NCI-H526 treated with DMSO at 0.1 percent for 48 hours (cell line): ENCODE measurements at regions not wholly inside any gene's neighbourhood (a gene's known extent, or its start where the extent isn't known, plus 50 kb on each side); places are given as distances from the start of the nearest gene placed in this dataset.

Experiments used
- DNase-seq: peaks from one replicate; lab custom pipeline; 2025; lab: John Stamatoyannopoulos, UW

DNA sequence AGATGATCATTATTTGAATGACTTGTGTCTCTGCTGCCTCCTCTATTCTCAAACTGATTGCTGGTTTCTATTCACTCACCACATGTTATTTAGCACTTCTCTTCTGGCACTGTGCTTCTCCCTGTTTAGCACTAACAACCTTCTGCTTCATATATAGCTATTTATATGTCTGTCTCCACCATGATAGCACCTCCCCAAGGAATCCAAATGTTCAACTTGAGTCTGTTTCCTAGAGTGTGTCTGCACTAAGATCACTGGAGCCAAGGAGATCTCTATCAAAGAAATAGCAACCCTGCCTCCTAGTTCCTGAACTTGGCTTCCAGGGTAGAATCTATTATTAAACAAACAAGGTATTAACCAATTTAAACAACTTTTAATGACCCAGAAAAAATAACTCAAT lies 104.5 kb downstream of the CYP26A1 start:
- DNase-seq = no peak

GRCh38 chr10:93180482-93180931 lies 106.8 kb downstream of the CYP26A1 start:
- DNase-seq = no peak

GRCh38 chr10:93181271-93182048 lies 107.8 kb downstream of the CYP26A1 start:
- no peak for DNase-seq

DNA sequence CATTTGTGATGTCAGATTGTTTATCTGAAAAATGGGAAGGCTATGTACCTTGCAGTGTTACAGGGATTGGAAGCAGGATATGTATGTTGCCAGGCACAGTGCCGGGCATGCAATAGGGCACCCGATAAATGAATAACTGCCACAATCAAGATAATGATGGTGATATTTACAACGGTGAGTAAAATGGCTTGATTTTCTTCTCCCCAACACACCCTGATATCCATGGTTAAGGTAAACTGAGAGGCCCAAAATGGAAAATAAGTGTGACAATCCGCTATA lies 108.3 kb downstream of the CYP26A1 start:
- DNase-seq = no peak

GRCh38 chr10:93182790-93183189 lies 109.1 kb downstream of the CYP26A1 start:
- DNase-seq = no peak

GRCh38 chr10:93186653-93187052 lies 113.0 kb downstream of the CYP26A1 start:
- no peak for DNase-seq

DNA sequence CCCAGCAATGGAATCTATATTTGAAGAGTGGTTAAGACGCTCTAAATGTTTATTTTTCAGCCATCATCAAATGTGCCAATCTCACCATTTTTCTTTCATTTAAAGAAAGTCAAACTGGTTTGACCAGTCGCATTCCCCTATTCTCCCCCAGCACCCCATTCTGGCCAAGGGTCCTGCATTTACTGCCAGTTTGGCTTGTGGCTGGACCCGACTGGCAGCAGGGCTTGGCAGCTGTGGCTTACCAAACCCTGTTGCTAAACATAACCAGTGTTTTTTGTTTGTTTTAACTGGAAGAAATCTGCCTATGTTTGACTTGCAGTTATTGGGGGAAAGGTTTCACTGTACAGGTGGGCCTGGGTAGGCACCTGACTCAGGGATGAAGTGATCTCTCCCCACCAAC lies 116.3 kb downstream of the CYP26A1 start:
- no peak for DNase-seq

DNA sequence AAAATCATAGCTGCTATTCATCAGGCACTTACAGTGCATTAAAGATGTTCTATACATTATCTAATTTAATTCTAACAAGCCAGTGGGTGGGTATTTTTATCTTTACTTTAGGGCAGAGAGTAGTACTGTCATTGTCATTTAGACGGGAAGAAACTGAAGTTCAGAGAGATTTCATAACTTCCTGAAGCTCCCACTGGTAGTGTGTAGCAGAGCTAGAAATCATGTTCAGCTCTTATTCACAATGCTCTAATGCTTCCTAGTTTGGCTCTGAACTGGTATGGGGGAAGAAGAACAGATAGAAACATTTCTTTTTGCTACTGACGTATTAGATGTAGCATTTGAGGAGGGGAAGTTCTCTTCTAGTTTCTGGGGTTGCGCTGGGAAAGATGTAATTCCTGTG lies 116.7 kb downstream of the CYP26A1 start:
- no peak for DNase-seq

DNA sequence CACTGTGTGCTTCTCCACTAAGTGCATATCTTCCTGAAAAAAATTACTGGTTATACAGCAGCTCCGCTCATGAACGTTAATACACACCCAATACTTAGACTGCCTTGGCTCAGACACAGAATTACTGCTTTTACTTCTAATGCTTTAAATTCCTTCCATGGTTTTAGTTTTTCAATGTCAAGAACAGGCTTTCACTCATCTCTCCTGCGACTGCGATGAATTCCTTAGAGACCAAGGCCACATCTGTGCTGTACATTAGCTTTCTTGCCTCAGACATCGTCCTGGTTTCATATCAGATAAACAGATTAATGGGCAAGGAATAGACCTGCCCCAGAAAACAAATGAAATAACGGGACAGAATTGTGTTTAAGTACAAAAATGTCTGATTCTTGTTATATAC lies 120.2 kb downstream of the CYP26A1 start:
- DNase-seq = no peak

DNA sequence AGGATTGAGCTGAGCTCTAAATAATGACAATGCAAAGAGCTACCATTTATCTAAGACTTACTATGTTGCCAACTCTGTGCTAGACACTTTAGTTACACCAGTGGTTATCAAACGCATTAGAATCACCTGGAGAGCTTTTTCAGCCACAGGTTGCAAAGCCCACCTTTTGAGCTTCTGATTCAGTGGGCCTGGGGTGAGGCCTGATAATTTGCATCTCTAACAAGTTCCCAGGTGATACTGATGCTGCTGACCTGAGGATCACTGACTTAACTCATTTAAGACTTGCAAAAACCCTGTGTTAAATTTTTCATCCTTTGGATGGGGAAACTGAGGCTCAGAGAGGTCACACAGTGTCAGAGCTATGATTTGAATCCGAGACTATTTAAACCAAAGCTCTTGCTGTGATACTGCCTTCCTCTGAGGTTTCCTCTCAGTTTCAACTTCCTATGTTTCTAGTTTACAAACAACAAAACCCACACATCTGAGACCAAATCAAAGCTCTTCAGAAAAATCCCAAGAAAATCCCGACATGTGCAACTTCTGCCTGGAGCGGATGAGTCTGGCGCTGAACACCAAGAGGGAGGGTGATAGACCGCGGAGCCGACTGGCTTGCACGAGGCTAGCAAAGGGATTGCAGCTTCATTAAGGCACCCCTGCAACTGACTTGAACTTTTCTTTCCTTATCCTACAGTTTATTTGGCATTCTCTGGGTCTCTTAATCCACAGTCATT lies 124.9 kb downstream of the CYP26A1 start:
- no peak for DNase-seq

DNA sequence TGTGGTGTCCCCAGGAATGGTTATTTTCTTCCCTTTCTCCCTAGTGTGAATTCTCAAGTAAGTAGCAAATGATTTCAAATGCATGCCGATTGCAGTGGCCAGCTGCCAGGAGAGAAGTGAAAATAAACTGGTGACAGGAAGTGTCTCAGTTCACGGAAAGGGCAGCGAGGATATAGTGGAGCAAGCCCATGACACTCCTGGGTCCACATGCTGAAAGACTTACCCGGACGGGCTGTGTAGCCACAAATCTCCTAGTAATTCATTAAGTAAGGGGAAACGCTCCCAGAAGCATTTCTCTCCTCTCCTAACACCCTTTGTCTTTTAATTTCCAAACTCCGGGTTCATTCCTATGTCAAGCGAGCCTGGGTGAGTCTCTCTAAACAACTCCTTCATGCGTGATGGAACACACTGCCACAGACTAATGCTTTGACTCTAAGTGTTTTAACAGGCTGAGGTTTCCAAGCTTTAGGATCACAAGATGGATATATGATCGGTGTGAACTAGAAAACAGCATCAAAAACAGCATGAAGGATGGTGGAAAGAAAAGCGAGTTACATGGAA lies 125.6 kb downstream of the CYP26A1 start:
- DNase-seq = no peak

DNA sequence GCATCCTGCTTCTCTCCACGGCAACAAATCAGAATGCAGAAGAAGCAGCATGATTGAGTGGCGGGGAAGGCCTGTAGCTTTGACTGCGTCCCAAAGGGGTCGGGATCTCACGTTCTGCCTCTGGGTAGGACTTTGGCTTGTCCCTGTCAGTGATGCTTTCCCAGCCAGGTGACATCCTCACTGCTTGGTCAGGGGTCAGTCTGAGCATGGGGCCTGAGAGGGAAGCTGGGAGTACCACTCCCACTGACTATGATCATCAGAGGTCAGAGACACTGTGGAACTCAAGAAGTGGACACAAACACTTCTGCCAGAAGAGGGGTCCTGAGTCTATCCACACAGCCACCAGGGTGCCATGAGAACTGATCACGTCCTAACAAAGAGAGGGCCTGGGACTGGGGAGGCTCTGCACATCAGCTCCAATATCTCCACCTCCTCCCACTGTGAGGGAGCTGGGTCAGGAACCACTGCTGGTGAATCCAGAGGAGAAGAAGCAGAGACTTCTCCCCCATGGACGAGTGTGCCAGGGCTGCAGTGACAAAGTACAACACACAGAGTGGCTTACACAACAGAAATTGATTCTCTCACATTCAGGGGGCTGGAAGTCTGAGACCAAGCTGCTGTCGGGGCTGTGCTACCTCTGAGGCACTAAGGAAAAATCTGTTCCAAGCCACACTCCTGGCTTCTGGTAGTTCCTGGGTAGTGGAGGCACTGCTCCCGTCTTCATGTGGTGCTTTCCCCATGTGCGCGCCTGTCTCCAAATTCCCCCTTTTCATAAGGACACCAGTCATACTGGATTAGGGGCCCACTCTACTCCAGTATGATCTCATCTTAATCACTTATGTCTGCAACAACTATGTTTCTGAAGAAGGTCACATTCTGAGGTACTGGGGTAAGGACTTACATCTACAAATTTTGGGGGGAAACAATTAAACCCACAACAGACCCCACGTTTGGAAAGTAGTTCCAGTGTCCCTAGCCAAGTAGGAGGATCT lies 131.1 kb downstream of the CYP26A1 start:
- no peak for DNase-seq

GRCh38 chr10:93206652-93207051 lies 133.0 kb downstream of the CYP26A1 start:
- no peak for DNase-seq

- DNase-seq = no peak
Observed at GRCh38 chr10:93208717-93209464, 135.2 kb downstream of the CYP26A1 start.

DNA sequence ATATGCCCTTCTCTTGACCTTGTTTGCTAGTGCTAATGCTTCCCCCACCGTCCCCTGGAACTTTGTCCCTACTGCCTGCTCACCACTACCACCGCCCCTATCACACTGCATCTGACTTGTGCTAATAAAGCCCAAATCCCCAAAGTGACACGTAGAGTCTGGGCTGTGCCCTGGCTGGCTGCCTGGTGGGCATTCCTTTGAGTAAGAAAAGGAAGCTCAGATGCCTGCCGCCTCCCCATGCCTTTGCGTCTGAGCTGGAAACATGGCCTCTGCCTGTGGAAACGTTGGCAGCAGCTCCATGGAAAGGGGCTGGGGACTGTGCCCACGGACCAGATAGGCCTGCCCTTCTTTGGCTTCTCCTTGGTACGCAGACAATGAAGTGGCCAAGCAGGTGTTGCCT lies 138.3 kb downstream of the CYP26A1 start:
- no peak for DNase-seq

- no peak for DNase-seq
Observed at GRCh38 chr10:93215312-93215711, 141.6 kb downstream of the CYP26A1 start.

GRCh38 chr10:93216341-93216985 lies 142.8 kb downstream of the CYP26A1 start:
- no peak for DNase-seq

DNA sequence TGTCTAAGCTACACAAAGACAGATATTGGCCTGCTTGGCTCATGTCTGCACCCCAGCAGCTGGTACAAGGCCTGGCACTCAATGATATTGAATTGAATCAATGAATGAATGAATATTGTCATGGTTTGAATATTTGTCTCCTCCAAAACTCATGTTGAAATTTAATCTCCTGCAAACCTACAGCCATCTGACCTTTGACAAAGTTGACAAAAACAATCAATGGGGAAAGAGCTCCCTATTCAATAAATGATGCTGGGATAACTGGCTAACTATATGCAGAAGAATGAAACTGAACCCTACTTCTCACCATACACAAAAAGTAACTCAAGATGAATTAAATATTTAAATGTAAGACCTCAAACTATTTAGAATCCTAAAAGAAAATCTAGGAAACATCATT lies 144.7 kb downstream of the CYP26A1 start:
- no peak for DNase-seq

- no peak for DNase-seq
Observed at GRCh38 chr10:93219347-93219746, 145.7 kb downstream of the CYP26A1 start.

DNA sequence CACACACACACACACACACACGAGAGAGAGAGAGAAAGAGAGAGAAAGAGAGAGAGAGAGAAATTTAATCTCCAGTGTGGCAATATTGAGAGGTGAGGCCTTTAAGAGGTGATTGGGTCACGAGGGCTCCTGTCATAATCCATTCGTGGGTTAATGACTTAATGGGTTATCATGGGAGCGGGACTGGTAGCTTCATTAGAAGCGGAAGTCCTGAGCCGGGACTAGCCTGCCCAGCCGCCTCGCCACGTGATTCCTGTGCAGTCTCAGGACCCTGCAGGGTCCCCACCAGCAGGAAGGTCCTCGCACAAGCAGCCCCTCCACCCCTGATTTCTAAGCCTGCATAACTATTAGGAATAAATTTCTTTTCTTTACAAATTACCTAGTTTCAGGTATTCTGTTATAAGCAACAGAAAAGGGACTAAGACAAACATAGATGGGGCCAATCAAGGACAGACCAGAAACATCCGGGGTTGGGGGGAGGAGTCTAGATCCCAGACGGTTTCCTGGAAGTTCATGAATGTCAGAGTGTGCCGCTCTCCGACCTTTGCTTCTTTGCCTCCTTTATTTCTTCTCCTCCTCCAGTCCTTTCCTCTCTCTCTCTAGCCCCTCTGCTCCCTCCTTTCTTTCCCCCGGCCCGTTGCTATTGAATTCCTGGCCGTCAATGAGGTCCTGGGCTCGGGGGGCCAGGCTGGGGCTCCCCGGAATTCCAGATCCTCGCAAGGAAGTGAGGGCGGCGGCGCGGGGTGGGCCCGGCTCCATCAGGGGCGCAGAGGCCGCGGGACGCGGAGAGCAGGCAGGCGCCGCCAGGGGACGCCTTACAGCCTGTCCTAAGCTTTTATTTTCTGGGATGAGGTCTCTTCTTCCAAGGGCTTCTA lies 146.8 kb downstream of the CYP26A1 start:
- no peak for DNase-seq
